AG09309 (cell line): ENCODE measurements at regions not wholly inside any gene's neighbourhood (a gene's known extent, or its start where the extent isn't known, plus 50 kb on each side); places are given as distances from the start of the nearest gene placed in this dataset.

Experiments
- DNase-seq: peaks from one replicate; pipeline ENCODE4 v3.0.0-alpha.2; 2010; ENCODE audit warnings: low read depth
- H3K4me3 ChIP-seq: 2 replicates; pipeline ENCODE4 v1.5.1; 2011; ENCODE audit warnings: mild to moderate bottlenecking, low read depth, low read length, moderate library complexity; ENCODE audit not compliant: control insufficient read depth
- TF ChIP-seq, protein P1 (sequence below): IDR thresholded peaks from 2 replicates; pipeline ENCODE4 v1.5.1; 2011; ENCODE audit warnings: mild to moderate bottlenecking, low read depth, low read length, inconsistent platforms; ENCODE audit not compliant: insufficient read depth, control insufficient read depth; ENCODE audit errors: missing control alignments

- DNase-seq = peak; percentile 52
- no peak overlapping the region for H3K4me3 ChIP-seq
- TF ChIP-seq, protein P1, sequence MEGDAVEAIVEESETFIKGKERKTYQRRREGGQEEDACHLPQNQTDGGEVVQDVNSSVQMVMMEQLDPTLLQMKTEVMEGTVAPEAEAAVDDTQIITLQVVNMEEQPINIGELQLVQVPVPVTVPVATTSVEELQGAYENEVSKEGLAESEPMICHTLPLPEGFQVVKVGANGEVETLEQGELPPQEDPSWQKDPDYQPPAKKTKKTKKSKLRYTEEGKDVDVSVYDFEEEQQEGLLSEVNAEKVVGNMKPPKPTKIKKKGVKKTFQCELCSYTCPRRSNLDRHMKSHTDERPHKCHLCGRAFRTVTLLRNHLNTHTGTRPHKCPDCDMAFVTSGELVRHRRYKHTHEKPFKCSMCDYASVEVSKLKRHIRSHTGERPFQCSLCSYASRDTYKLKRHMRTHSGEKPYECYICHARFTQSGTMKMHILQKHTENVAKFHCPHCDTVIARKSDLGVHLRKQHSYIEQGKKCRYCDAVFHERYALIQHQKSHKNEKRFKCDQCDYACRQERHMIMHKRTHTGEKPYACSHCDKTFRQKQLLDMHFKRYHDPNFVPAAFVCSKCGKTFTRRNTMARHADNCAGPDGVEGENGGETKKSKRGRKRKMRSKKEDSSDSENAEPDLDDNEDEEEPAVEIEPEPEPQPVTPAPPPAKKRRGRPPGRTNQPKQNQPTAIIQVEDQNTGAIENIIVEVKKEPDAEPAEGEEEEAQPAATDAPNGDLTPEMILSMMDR = no peak
Observed at GRCh38 chr1:56285554-56286402, 293.6 kb downstream of the PLPP3 start.

DNA sequence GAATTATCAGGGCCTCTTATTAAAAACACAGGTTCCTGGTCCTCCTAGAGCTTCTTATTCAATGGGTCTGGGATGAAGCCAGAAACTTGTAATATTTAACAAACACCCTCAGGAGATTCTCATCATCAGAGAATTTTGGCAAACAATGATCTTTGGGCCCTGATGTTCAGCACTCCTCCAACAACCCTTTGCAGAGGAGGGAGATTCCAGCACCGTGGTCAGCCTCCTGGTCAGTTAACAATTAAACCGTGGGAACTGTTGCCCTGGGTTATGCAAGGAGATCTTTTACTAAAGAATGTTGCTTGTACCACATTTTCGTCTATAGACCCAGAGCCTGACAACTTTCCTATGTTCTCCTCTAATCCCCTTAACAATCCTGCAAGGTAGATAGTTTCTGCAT is 294.4 kb downstream of the PLPP3 start:
- H3K4me3 ChIP-seq = no peak overlapping the region
- peak; percentile 85 for DNase-seq
- TF ChIP-seq, protein P1 = no peak

DNA sequence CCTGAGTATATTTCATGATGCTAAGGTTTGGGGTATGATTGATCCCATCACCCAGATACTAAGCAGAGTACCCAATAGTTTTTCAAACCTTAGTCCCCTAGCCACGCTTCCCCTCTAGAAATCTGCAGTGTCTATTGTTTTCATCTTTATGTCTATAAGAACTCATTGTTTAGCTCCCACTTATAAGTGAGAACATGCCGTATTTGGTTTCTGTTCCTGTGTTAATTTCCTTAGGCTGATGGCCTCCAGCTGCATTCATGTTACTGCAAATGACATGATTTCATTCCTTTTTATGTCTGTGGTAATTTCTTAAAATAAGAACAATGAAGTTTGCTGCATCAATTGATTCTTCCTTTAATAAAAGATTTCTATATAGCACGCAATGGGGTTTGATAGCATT is 301.3 kb downstream of the PLPP3 start:
- H3K4me3 ChIP-seq = no peak overlapping the region
- DNase-seq = no peak
- TF ChIP-seq, protein P1 = no peak

- DNase-seq = no peak
- no peak overlapping the region for H3K4me3 ChIP-seq
- TF ChIP-seq, protein P1 = no peak
Observed at GRCh38 chr1:56268519-56269140, 310.7 kb downstream of the PLPP3 start.

DNA sequence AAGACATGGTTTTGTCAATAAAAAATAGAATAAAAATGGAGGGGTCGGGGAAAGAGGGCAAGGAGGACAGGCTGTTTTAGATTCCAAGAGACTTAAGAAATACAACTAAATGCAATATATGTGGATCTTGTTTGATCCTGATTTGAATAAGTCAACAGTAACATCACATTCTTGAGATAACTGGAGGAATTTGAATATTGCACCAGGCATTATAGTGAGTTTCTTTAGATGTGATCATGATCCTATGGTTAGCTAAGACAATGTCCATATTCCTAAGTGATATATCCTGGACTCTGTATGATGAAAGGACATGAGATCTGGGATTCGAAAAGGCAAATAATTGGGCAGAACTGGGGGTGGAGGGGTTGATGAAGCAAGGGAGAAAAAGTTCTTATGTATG is 311.8 kb downstream of the PLPP3 start:
- DNase-seq = no peak
- TF ChIP-seq, protein P1 = no peak
- H3K4me3 ChIP-seq = no peak overlapping the region

DNA sequence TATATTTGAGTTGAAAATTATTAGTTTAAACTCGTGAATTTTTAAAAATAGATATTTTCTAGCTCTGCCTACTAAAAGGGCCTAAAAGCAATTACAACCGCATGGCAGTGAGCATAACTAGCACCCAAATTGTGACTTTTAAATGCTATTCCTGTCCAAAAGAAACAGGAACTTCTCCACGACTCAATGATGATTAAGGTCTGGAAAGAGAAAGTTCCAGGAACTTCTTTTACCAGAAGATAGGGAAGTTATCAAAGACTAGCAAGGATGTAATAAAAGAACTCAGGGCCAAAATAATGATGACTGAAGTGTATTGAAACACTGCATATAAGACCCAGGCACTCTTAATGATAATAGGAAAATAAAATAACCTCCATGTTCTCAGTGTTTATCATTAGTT is 313.0 kb downstream of the PLPP3 start:
- no peak for DNase-seq
- H3K4me3 ChIP-seq = no peak overlapping the region
- TF ChIP-seq, protein P1 = no peak
